ENCODE measurements at regions not wholly inside any gene's neighbourhood (a gene's known extent, or its start where the extent isn't known, plus 50 kb on each side); places are given as distances from the start of the nearest gene placed in this dataset.

- TF ChIP-seq CTCF (IDR thresholded peaks at IDR 0.05) (no peak), POLR2A (IDR thresholded peaks at IDR 0.05) (no peak)
These were observed 1276.1 kb upstream of the FAM98A start for GRCh38 chr2:34875091-34875745.

Data from uterus (tissue), 2 donors.